ENCODE measurements at regions not wholly inside any gene's neighbourhood (a gene's known extent, or its start where the extent isn't known, plus 50 kb on each side); places are given as distances from the start of the nearest gene placed in this dataset.

DNA sequence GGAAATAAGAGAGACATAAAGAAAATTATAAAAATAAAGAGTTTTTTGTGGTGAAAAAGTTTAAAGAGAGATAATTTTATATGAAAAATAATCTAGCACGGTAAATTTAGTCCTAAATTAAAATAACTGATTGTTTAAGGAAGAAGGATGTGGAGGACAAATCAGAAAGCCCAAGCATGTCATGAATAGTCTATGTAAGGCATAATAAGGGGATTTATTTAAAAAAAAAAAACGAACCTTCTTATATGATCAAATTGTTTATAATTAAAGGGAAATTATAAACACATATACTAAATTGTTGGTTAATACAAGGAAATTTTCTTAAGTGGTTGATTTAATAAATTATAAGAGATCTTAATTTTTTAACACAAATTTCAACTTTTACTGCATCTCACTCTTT is 551.8 kb upstream of the TYRP1 start:
- no TSS peak for BruUV-seq (replicated peaks)
- H3K4me3 ChIP-seq (ENCODE audit: insufficient read depth, low read depth, low read length), result no peak overlapping the region
- ChIA-PET POLR2A (ENCODE audit: unreplicated experiment) (no interaction called here), CTCF (no interaction called here)
- no peak overlapping the region for H2BK15ac ChIP-seq (ENCODE audit: low read depth, low read length)
- H3K4ac ChIP-seq (ENCODE audit: low read depth, low read length), result no peak overlapping the region
- no peaks in the 10 kb centered on the region for H3K79me1 ChIP-seq (ENCODE audit: low read depth in 1 of 2, low read length in 2 of 2)
- ATAC-seq (ENCODE audit: low read depth) (no peak), DNase-seq (no peak)
- intact Hi-C loops (cut with micrococcal nuclease) (no loop called here), dilution Hi-C loops (cut with HindIII; ENCODE audit: low sequenced_read_pairs, unreplicated experiment) (no loop called here), in situ Hi-C loops (cut with MboI; ENCODE audit: low sequenced_read_pairs) (no loop called here)
- H3K36me3 ChIP-seq (ENCODE audit: control insufficient read depth, insufficient read depth, low read length), result no peaks in the 10 kb centered on the region
- no peak overlapping the region for H2AK5ac ChIP-seq (ENCODE audit: low read depth, low read length)
- H3K4me2 ChIP-seq (ENCODE audit: low read depth, low read length), result no peak overlapping the region
- no peak overlapping the region for H2AFZ ChIP-seq (replicated peaks; ENCODE audit: low read length, poor library complexity)
- H3K9me1 ChIP-seq (ENCODE audit: insufficient read depth, low read length), result no peaks in the 10 kb centered on the region
- H3K27ac ChIP-seq (ENCODE audit: insufficient read depth, low read length), result no peak overlapping the region
- no peaks in the 10 kb centered on the region for H4K20me1 ChIP-seq (ENCODE audit: insufficient read depth, low read length)
- no peak overlapping the region for H2BK20ac ChIP-seq (ENCODE audit: low read depth, low read length)
- no peak overlapping the region for H4K5ac ChIP-seq (ENCODE audit: low read depth, low read length)
- TF ChIP-seq, protein P1, sequence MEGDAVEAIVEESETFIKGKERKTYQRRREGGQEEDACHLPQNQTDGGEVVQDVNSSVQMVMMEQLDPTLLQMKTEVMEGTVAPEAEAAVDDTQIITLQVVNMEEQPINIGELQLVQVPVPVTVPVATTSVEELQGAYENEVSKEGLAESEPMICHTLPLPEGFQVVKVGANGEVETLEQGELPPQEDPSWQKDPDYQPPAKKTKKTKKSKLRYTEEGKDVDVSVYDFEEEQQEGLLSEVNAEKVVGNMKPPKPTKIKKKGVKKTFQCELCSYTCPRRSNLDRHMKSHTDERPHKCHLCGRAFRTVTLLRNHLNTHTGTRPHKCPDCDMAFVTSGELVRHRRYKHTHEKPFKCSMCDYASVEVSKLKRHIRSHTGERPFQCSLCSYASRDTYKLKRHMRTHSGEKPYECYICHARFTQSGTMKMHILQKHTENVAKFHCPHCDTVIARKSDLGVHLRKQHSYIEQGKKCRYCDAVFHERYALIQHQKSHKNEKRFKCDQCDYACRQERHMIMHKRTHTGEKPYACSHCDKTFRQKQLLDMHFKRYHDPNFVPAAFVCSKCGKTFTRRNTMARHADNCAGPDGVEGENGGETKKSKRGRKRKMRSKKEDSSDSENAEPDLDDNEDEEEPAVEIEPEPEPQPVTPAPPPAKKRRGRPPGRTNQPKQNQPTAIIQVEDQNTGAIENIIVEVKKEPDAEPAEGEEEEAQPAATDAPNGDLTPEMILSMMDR (conservative IDR thresholded peaks at IDR 0.05; ENCODE audit: low read depth, low read length), result no peak
- no peak for TF ChIP-seq RAD21 (IDR thresholded peaks at IDR 0.05; ENCODE audit: low read length)
- TF ChIP-seq FOS (IDR thresholded peaks at IDR 0.05; ENCODE audit: low read depth, low read length), result no peak
- TF ChIP-seq RFX5 (IDR thresholded peaks at IDR 0.05; ENCODE audit: low read depth, low read length), result no peak
- TF ChIP-seq POLR2A (IDR thresholded peaks at IDR 0.05; ENCODE audit: low read depth, low read length), result no peak
- TF ChIP-seq MAZ (IDR thresholded peaks at IDR 0.05; ENCODE audit: borderline replicate concordance, low read depth, low read length), result no peak
- no peak for TF ChIP-seq BHLHE40 (IDR thresholded peaks at IDR 0.05; ENCODE audit: low read depth, low read length)
- TF ChIP-seq MXI1 (IDR thresholded peaks at IDR 0.05; ENCODE audit: borderline replicate concordance, low read depth, low read length), result no peak
- no peak for TF ChIP-seq CEBPB (IDR thresholded peaks at IDR 0.05; ENCODE audit: low read depth, low read length)
- H2BK120ac ChIP-seq (ENCODE audit: low read depth, low read length), result no peak overlapping the region
- no peak overlapping the region for H3K56ac ChIP-seq (ENCODE audit: extremely low read depth, insufficient read depth, low read length)
- no peaks in the 10 kb centered on the region for H3K27me3 ChIP-seq (ENCODE audit: control insufficient read depth, insufficient read depth, low read length)
- no peak overlapping the region for H3K9ac ChIP-seq (ENCODE audit: low read depth, low read length)
- H3K18ac ChIP-seq (ENCODE audit: low read depth, low read length), result no peak overlapping the region
- H2AK9ac ChIP-seq (replicated peaks; ENCODE audit: low read depth, low read length, poor library complexity), result no peak overlapping the region
- no peak overlapping the region for H3K14ac ChIP-seq (replicated peaks; ENCODE audit: low read depth, low read length)
- peaks cover 3% of the 10 kb centered on the region; the same call in 1 of the 2 replicates for H3K9me3 ChIP-seq (ENCODE audit: control insufficient read depth, insufficient read depth, low read length)
- no peak overlapping the region for H2BK5ac ChIP-seq (ENCODE audit: low read depth, low read length, poor library complexity, severe bottlenecking)
- H4K8ac ChIP-seq (ENCODE audit: low read depth in 2 of 2, low read length in 2 of 2), result no peak overlapping the region
- H4K91ac ChIP-seq (ENCODE audit: insufficient read depth, low read depth, low read length), result no peak overlapping the region
- H3K4me1 ChIP-seq (ENCODE audit: control insufficient read depth, insufficient read depth, low read length), result no peaks in the 10 kb centered on the region
- no CpG with 5 or more reads among the region's 2 CpGs for WGBS, 2 experiments (ENCODE audit: extremely low coverage in 2 of 2, insufficient read length in 1 of 2)
- no peak overlapping the region for H3K23ac ChIP-seq (ENCODE audit: low read depth, low read length)

Data from IMR-90 (cell line).